DMS114 treated with DMSO at 0.1 percent for 48 hours (cell line): ENCODE measurements at regions not wholly inside any gene's neighbourhood (a gene's known extent, or its start where the extent isn't known, plus 50 kb on each side); places are given as distances from the start of the nearest gene placed in this dataset.

ENCODE experiments used
- DNase-seq: peaks from one replicate; lab custom pipeline; 2025; ENCODE audit not compliant: unreplicated experiment; lab: John Stamatoyannopoulos, UW

- DNase-seq = no peak
Observed at GRCh38 chrX:20481632-20482031, 214.9 kb upstream of the RPS6KA3 start.

GRCh38 chrX:20479896-20480295, 213.2 kb upstream of the RPS6KA3 start:
- no peak for DNase-seq

GRCh38 chrX:20479048-20479447, 212.3 kb upstream of the RPS6KA3 start:
- DNase-seq = no peak

GRCh38 chrX:20477836-20478524, 211.3 kb upstream of the RPS6KA3 start:
- no peak for DNase-seq

- DNase-seq = no peak
Observed at GRCh38 chrX:20477219-20477618, 210.5 kb upstream of the RPS6KA3 start.

GRCh38 chrX:20472620-20473258, 206.0 kb upstream of the RPS6KA3 start:
- DNase-seq = no peak

- DNase-seq = no peak
Observed at GRCh38 chrX:20472148-20472547, 205.4 kb upstream of the RPS6KA3 start.

GRCh38 chrX:20471483-20471882, 204.8 kb upstream of the RPS6KA3 start:
- DNase-seq = no peak

- no peak for DNase-seq
Observed at GRCh38 chrX:20463296-20464075, 196.8 kb upstream of the RPS6KA3 start.

- no peak for DNase-seq
Observed at GRCh38 chrX:20461576-20461975, 194.9 kb upstream of the RPS6KA3 start.

GRCh38 chrX:20461002-20461401, 194.3 kb upstream of the RPS6KA3 start:
- DNase-seq = no peak

GRCh38 chrX:20459410-20460350, 193.0 kb upstream of the RPS6KA3 start:
- no peak for DNase-seq

GRCh38 chrX:20456971-20457370, 190.3 kb upstream of the RPS6KA3 start:
- no peak for DNase-seq

GRCh38 chrX:20455001-20455400, 188.3 kb upstream of the RPS6KA3 start:
- no peak for DNase-seq

GRCh38 chrX:20454117-20454516, 187.4 kb upstream of the RPS6KA3 start:
- no peak for DNase-seq

- DNase-seq = no peak
Observed at GRCh38 chrX:20452487-20452886, 185.8 kb upstream of the RPS6KA3 start.

GRCh38 chrX:20451929-20452328, 185.2 kb upstream of the RPS6KA3 start:
- DNase-seq = no peak

- no peak for DNase-seq
Observed at GRCh38 chrX:20445109-20445508, 178.4 kb upstream of the RPS6KA3 start.

GRCh38 chrX:20442597-20442996, 175.9 kb upstream of the RPS6KA3 start:
- no peak for DNase-seq

GRCh38 chrX:20441123-20441522, 174.4 kb upstream of the RPS6KA3 start:
- no peak for DNase-seq
